Endothelial cell of umbilical vein (primary cell): ENCODE measurements at regions not wholly inside any gene's neighbourhood (a gene's known extent, or its start where the extent isn't known, plus 50 kb on each side); places are given as distances from the start of the nearest gene placed in this dataset.

ENCODE experiments used
- BruUV-seq: library from RNA; stranded (reverse); fragments of 400-500 nt; replicated peaks from 2 replicates; lab custom pipeline; 2021; lab: Mats Ljungman, UMichigan
- CTCF ChIA-PET: fragments of 300-600, 350-600 bp; sonication (Branson Sonifier 250); formaldehyde crosslinking; loops from one replicate; lab custom pipeline; 2021; ENCODE audit warnings: antibody characterized with exemption, inconsistent platforms; lab: Charles Lee
- POLR2A ChIA-PET: fragments of 300-600, 350-600 bp; sonication (Branson Sonifier 250); formaldehyde crosslinking; loops from one replicate; lab custom pipeline; 2021; ENCODE audit warnings: antibody characterized with exemption, inconsistent platforms; lab: Charles Lee
- DNase-seq: peaks from one replicate; pipeline ENCODE4 v3.0.0-alpha.2; 2011; ENCODE audit warnings: low read depth, low spot score
- FAIRE-seq: peaks from 2 replicates; lab custom pipeline; 2011; peaks lifted over from hg19 to GRCh38; lab: Jason Lieb, UNC
- H2AFZ ChIP-seq: 2 replicates; pipeline ENCODE4 v1.6.0; 2012; ENCODE audit warnings: low read depth, low read length, control low read depth, inconsistent platforms
- H3K27ac ChIP-seq: 2 replicates; pipeline ENCODE4 v1.5.1; 2011; ENCODE audit warnings: low read depth, mild to moderate bottlenecking, control low read depth, low read length, moderate library complexity; ENCODE audit not compliant: insufficient read depth
- H3K27me3 ChIP-seq, 2 experiments: 2 replicates each; pipeline versions ENCODE4 v1.6.0 to v1.6.1; 2011; ENCODE audit warnings: low read length in 2 of 2, mixed read lengths in 1 of 2; ENCODE audit not compliant: control insufficient read depth in 2 of 2, insufficient read depth in 2 of 2
- H3K36me3 ChIP-seq, 2 experiments: 2 replicates in 1 of 2; 3 replicates in 1 of 2; pipeline ENCODE4 v1.5.1; 2011; ENCODE audit warnings: low read length in 2 of 2, mild to moderate bottlenecking in 1 of 2, moderate library complexity in 1 of 2; ENCODE audit not compliant: control insufficient read depth in 2 of 2, insufficient read depth in 2 of 2; ENCODE audit errors: extremely low read depth in 1 of 2
- H3K4me1 ChIP-seq: 3 replicates; pipeline ENCODE4 v1.5.1; 2011; ENCODE audit warnings: mild to moderate bottlenecking, low read length; ENCODE audit not compliant: control insufficient read depth, insufficient read depth; ENCODE audit errors: extremely low read depth
- H3K4me2 ChIP-seq: 2 replicates; pipeline ENCODE4 v1.6.1; 2011; ENCODE audit warnings: low read length, control low read depth, mixed read lengths; ENCODE audit not compliant: insufficient read depth
- H3K4me3 ChIP-seq, 3 experiments: fragments of 200-600 bp in 1 of 3; sonication (generic), shearing (Covaris generic) in 1 of 3; replicated peaks in 1 of 3; 2 replicates each; pipeline ENCODE4 v1.5.1; 2011 to 2016; ENCODE audit warnings: control low read depth in 3 of 3, low read length in 3 of 3, mild to moderate bottlenecking in 2 of 3, inconsistent platforms in 1 of 3, low read depth in 1 of 3, moderate library complexity in 1 of 3; ENCODE audit not compliant: insufficient read depth in 1 of 3
- H3K79me2 ChIP-seq: 2 replicates; pipeline ENCODE4 v1.6.0; 2012; ENCODE audit warnings: low read length, inconsistent platforms; ENCODE audit not compliant: control insufficient read depth, insufficient read depth
- H3K9ac ChIP-seq: replicated peaks from 2 replicates; pipeline ENCODE3; 2011; ENCODE audit warnings: low read length, control low read depth; ENCODE audit not compliant: insufficient read depth; ENCODE audit errors: extremely low read depth
- H3K9me1 ChIP-seq: replicated peaks from 3 replicates; pipeline ENCODE4 v1.6.0; 2011; ENCODE audit warnings: mild to moderate bottlenecking, low read length; ENCODE audit not compliant: control insufficient read depth, insufficient read depth; ENCODE audit errors: extremely low read depth
- H3K9me3 ChIP-seq: replicated peaks from 2 replicates; pipeline ENCODE4 v1.5.1; 2012; ENCODE audit warnings: low read length, inconsistent platforms; ENCODE audit not compliant: control insufficient read depth, insufficient read depth
- H4K20me1 ChIP-seq: replicated peaks from 2 replicates; pipeline ENCODE3; 2011; ENCODE audit warnings: mild to moderate bottlenecking, low read length; ENCODE audit not compliant: control insufficient read depth, insufficient read depth; ENCODE audit errors: extremely low read depth
- CTCF ChIP-seq, 2 donors: IDR thresholded peaks; 1 replicate in 1 of 2; 2 replicates in 1 of 2; pipeline ENCODE4 v1.5.1; 2011; ENCODE audit warnings: low read length in 2 of 2, mild to moderate bottlenecking in 2 of 2, moderate library complexity in 2 of 2, control low read depth in 1 of 2, inconsistent platforms in 1 of 2, low read depth in 1 of 2; ENCODE audit not compliant: insufficient read depth in 1 of 2; ENCODE audit errors: extremely low read depth in 1 of 2
- EZH2 ChIP-seq: IDR thresholded peaks from 2 replicates; pipeline ENCODE4 v1.6.1; 2012; ENCODE audit warnings: borderline replicate concordance, low read depth, mild to moderate bottlenecking, moderate library complexity, low read length, inconsistent platforms; ENCODE audit not compliant: severe bottlenecking
- FOS ChIP-seq: IDR thresholded peaks from 2 replicates; pipeline ENCODE4 v1.6.1; 2011; ENCODE audit warnings: mild to moderate bottlenecking, low read length, moderate library complexity, borderline replicate concordance; ENCODE audit not compliant: insufficient read depth
- GATA2 ChIP-seq: IDR thresholded peaks from 2 replicates; pipeline ENCODE4 v1.7.0; 2011; ENCODE audit warnings: low read depth, mild to moderate bottlenecking, moderate library complexity, mixed read lengths, low read length; ENCODE audit not compliant: insufficient read length, insufficient read depth
- JUN ChIP-seq: IDR thresholded peaks from 2 replicates; pipeline ENCODE4 v1.6.1; 2011; ENCODE audit warnings: borderline replicate concordance, low read depth; ENCODE audit not compliant: insufficient read length, insufficient read depth
- MAX ChIP-seq: IDR thresholded peaks from 2 replicates; pipeline ENCODE4 v1.6.1; 2011; ENCODE audit not compliant: insufficient read depth, insufficient read length
- MYC ChIP-seq: IDR thresholded peaks from one replicate; pipeline ENCODE4 v1.6.1; 2011; ENCODE audit warnings: mild to moderate bottlenecking, low read depth, low read length
- POLR2A ChIP-seq: IDR thresholded peaks from 2 replicates; pipeline ENCODE4 v1.6.1; 2012; ENCODE audit warnings: low read depth, mild to moderate bottlenecking, control low read depth, low read length
- POLR2AphosphoS5 ChIP-seq: IDR thresholded peaks from 2 replicates; pipeline ENCODE4 v1.6.1; 2012; ENCODE audit warnings: low read depth, mild to moderate bottlenecking, control low read depth, low read length, moderate library complexity; ENCODE audit not compliant: insufficient read depth
- dilution Hi-C: fragments of 300-500 bp; cut with MboI; formaldehyde crosslinking; loops from one replicate; pipeline ENCODE4 v1.15.0; 2019; ENCODE audit warnings: low sequenced_read_pairs; ENCODE audit not compliant: extremely low pct_ligation_motif_present
- intact Hi-C: fragments of 100-400 bp; cut with micrococcal nuclease; formaldehyde crosslinking; loops from one replicate; pipeline ENCODE4 v1.10.0; 2022

GRCh38 chr5:171607863-171608262 is 177.8 kb upstream of the SMIM23 start:
- CTCF ChIA-PET: interaction anchor here (3.5 kb wide), 1 partner anchor 22 kb away, joined by 11 read pairs; no protein-coding TSS in a partner anchor
- dilution Hi-C loops: no loop called here

More at GRCh38 chr5:171607863-171608262, 177.8 kb upstream of the SMIM23 start:
- no peaks in the 10 kb centered on the region for H3K36me3 ChIP-seq
- no peaks in the 10 kb centered on the region for H3K9me3 ChIP-seq
- H3K79me2 ChIP-seq: no peaks in the 10 kb centered on the region
- H3K9ac ChIP-seq: no peak overlapping the region
- intact Hi-C loops: no loop called here
- POLR2A ChIA-PET: no interaction called here
- FAIRE-seq (no peak), DNase-seq (no peak)
- BruUV-seq: no TSS peak
- no peak for TF ChIP-seq CTCF (IDR thresholded peaks at IDR 0.05; ENCODE audit: extremely low read depth in 1 of 2, insufficient read depth in 1 of 2, low read depth in 1 of 2, low read length in 2 of 2)
- TF ChIP-seq POLR2A: no peak
- TF ChIP-seq FOS: no peak
- no peak for TF ChIP-seq MYC
- TF ChIP-seq MAX: no peak
- no peak for TF ChIP-seq GATA2
- TF ChIP-seq JUN: no peak
- no peak for TF ChIP-seq EZH2
- no peak for TF ChIP-seq POLR2AphosphoS5
- peaks cover 5 to 8% of the 10 kb centered on the region in 2 experiments for H3K27me3 ChIP-seq
- H3K27ac ChIP-seq: no peak overlapping the region
- H3K4me1 ChIP-seq: no peaks in the 10 kb centered on the region
- no peak overlapping the region for H2AFZ ChIP-seq
- H3K4me2 ChIP-seq: no peak overlapping the region
- H3K4me3 ChIP-seq: no peak overlapping the region
- no peaks in the 10 kb centered on the region for H3K9me1 ChIP-seq
- H4K20me1 ChIP-seq: no peaks in the 10 kb centered on the region
